Cardiac muscle cell (in vitro differentiated cells and primary cell): ENCODE measurements at regions not wholly inside any gene's neighbourhood (a gene's known extent, or its start where the extent isn't known, plus 50 kb on each side); places are given as distances from the start of the nearest gene placed in this dataset.

ENCODE experiments used
- DNase-seq, 2 donors: peaks; one replicate each; pipeline versions ENCODE4 v3.0.0 to v3.0.0-alpha.2; 2010 to 2017; ENCODE audit warnings: low read depth in 1 of 2, low spot score in 1 of 2
- H3K27ac ChIP-seq: fragments of 200-600 bp; sonication (generic); 2 replicates; pipeline ENCODE4 v1.5.1; 2016
- H3K27me3 ChIP-seq: fragments of 200-600 bp; sonication (generic); 2 replicates; pipeline ENCODE4 v1.6.0; 2016; ENCODE audit warnings: control low read depth
- H3K36me3 ChIP-seq: fragments of 200-600 bp; sonication (generic); 2 replicates; pipeline ENCODE4 v1.5.1; 2016; ENCODE audit warnings: control low read depth
- H3K4me1 ChIP-seq: fragments of 200-600 bp; sonication (generic); 2 replicates; pipeline ENCODE4 v1.8.1; 2017; ENCODE audit warnings: low read depth, mild to moderate bottlenecking, mixed run types
- H3K4me3 ChIP-seq: fragments of 200-600 bp; sonication (generic); 2 replicates; pipeline ENCODE4 v1.5.1; 2016; ENCODE audit warnings: mild to moderate bottlenecking
- H3K9me3 ChIP-seq: fragments of 200-600 bp; sonication (generic); 2 replicates; pipeline ENCODE4 v1.5.1; 2017; ENCODE audit warnings: low read depth, mild to moderate bottlenecking, control low read depth
- TF ChIP-seq, protein P1 (sequence below): IDR thresholded peaks from 2 replicates; pipeline ENCODE4 v1.5.1; 2012; ENCODE audit warnings: low read depth, mild to moderate bottlenecking, low read length

GRCh38 chr9:75482566-75482965, 394.3 kb downstream of the OSTF1 start:
- H3K36me3 ChIP-seq: no peaks in the 10 kb centered on the region
- no peak for DNase-seq

DNA sequence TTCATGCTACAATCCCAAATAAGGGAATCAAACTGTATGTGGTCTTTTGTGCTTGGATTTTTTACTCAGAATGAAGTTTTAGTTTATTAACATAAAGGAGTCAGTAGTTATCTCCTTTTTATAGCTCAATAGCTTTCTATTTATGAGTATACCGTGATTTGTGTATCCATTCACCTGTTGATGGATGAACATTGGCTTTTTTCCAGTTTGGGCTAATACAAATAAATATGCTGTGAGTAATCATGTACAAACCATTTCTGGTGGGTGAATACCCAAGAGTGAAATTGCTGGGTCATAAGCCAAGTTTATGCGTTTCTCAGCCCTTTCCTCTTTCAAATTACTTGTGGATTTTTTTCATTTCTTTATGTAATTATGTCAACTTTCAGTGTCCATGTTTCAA, 395.3 kb downstream of the OSTF1 start:
- TF ChIP-seq, protein P1, sequence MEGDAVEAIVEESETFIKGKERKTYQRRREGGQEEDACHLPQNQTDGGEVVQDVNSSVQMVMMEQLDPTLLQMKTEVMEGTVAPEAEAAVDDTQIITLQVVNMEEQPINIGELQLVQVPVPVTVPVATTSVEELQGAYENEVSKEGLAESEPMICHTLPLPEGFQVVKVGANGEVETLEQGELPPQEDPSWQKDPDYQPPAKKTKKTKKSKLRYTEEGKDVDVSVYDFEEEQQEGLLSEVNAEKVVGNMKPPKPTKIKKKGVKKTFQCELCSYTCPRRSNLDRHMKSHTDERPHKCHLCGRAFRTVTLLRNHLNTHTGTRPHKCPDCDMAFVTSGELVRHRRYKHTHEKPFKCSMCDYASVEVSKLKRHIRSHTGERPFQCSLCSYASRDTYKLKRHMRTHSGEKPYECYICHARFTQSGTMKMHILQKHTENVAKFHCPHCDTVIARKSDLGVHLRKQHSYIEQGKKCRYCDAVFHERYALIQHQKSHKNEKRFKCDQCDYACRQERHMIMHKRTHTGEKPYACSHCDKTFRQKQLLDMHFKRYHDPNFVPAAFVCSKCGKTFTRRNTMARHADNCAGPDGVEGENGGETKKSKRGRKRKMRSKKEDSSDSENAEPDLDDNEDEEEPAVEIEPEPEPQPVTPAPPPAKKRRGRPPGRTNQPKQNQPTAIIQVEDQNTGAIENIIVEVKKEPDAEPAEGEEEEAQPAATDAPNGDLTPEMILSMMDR: no peak
- Histone ChIP-seq H3K9me3 (no peaks in the 10 kb centered on the region), H3K27ac (no peak overlapping the region), H3K4me1 (no peaks in the 10 kb centered on the region), H3K36me3 (no peaks in the 10 kb centered on the region), H3K27me3 (no peaks in the 10 kb centered on the region), H3K4me3 (no peak overlapping the region)
- DNase-seq: no peak

More at GRCh38 chr9:75482566-75482965, 394.3 kb downstream of the OSTF1 start:
- Histone ChIP-seq H3K27me3 (no peaks in the 10 kb centered on the region), H3K4me1 (no peaks in the 10 kb centered on the region), H3K27ac (no peak overlapping the region), H3K9me3 (no peaks in the 10 kb centered on the region), H3K4me3 (no peak overlapping the region)
- TF ChIP-seq, protein P1: no peak

- Histone ChIP-seq H3K27me3 (no peaks in the 10 kb centered on the region), H3K9me3 (no peaks in the 10 kb centered on the region), H3K27ac (no peak overlapping the region), H3K4me1 (no peaks in the 10 kb centered on the region), H3K4me3 (no peak overlapping the region), H3K36me3 (no peaks in the 10 kb centered on the region)
- DNase-seq: no peak
- TF ChIP-seq, protein P1: no peak
These were observed 399.8 kb downstream of the OSTF1 start for GRCh38 chr9:75487856-75488718.

DNA sequence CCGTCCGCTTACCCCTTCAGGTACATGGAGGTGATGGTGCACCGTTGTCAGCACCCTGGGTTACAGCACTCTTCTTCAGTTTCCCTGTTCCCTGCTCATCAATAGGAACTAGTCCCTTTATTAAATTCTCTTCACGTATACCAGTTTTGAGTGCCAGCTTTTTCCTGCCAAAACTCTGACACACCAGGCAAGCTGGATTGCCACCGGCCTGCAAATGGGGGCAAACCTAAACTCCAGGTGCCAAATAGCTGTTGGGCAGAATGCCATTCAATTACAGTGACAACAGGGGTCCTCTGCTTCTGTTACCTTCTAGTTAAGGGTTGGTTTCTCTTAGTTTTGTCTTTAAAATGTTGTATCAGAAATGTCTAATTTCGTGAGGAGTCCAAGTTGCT, 400.4 kb downstream of the OSTF1 start:
- DNase-seq: no peak
- TF ChIP-seq, protein P1: no peak
- H3K27me3 ChIP-seq: no peaks in the 10 kb centered on the region

GRCh38 chr9:75490326-75490725, 400.1 kb upstream of the PCSK5 start:
- no peak overlapping the region for H3K4me3 ChIP-seq
- no peak overlapping the region for H3K27ac ChIP-seq
- no peaks in the 10 kb centered on the region for H3K4me1 ChIP-seq
- TF ChIP-seq, protein P1: no peak
- no peaks in the 10 kb centered on the region for H3K36me3 ChIP-seq
- no peak for DNase-seq
- H3K9me3 ChIP-seq: no peaks in the 10 kb centered on the region
- H3K27me3 ChIP-seq: no peaks in the 10 kb centered on the region

More for the DNA sequence above, 400.4 kb downstream of the OSTF1 start:
- Histone ChIP-seq H3K4me3 (no peak overlapping the region), H3K27ac (no peak overlapping the region), H3K36me3 (no peaks in the 10 kb centered on the region), H3K9me3 (no peaks in the 10 kb centered on the region), H3K4me1 (no peaks in the 10 kb centered on the region)
